Epithelial cell of esophagus (primary cell): ENCODE measurements at regions not wholly inside any gene's neighbourhood (a gene's known extent, or its start where the extent isn't known, plus 50 kb on each side); places are given as distances from the start of the nearest gene placed in this dataset.

Experiments used
- DNase-seq: peaks from one replicate; pipeline ENCODE4 v3.0.0; 2010; ENCODE audit warnings: low read depth
- H3K4me3 ChIP-seq: 2 replicates; pipeline ENCODE4 v1.5.1; 2011; ENCODE audit warnings: mild to moderate bottlenecking, low read length, control low read depth
- TF ChIP-seq, protein P1 (sequence below): IDR thresholded peaks from 2 replicates; pipeline ENCODE4 v1.5.1; 2011; ENCODE audit warnings: low read depth, mild to moderate bottlenecking, low read length, control low read depth, inconsistent platforms; ENCODE audit not compliant: insufficient read depth; ENCODE audit errors: missing control alignments

DNA sequence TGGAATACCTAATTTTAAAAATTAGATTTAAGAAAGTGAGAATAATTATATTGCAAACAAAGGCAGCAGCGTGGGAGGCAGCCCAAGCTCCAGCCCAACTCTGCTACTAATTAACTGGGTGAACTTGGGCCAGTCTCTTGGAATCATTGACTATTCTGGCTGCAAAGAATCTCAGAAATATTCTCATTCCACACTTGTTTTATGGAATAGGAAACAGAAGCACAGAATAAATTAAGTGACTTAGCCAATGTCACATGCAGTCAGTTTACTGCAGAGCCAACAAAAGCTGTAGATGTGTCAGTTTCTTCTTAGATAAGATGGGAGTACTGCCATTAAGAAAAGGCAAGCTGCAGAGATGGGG is 132.6 kb upstream of the FAM9B start:
- H3K4me3 ChIP-seq, result no peak overlapping the region
- no peak for DNase-seq
- TF ChIP-seq, protein P1, sequence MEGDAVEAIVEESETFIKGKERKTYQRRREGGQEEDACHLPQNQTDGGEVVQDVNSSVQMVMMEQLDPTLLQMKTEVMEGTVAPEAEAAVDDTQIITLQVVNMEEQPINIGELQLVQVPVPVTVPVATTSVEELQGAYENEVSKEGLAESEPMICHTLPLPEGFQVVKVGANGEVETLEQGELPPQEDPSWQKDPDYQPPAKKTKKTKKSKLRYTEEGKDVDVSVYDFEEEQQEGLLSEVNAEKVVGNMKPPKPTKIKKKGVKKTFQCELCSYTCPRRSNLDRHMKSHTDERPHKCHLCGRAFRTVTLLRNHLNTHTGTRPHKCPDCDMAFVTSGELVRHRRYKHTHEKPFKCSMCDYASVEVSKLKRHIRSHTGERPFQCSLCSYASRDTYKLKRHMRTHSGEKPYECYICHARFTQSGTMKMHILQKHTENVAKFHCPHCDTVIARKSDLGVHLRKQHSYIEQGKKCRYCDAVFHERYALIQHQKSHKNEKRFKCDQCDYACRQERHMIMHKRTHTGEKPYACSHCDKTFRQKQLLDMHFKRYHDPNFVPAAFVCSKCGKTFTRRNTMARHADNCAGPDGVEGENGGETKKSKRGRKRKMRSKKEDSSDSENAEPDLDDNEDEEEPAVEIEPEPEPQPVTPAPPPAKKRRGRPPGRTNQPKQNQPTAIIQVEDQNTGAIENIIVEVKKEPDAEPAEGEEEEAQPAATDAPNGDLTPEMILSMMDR, result no peak

DNA sequence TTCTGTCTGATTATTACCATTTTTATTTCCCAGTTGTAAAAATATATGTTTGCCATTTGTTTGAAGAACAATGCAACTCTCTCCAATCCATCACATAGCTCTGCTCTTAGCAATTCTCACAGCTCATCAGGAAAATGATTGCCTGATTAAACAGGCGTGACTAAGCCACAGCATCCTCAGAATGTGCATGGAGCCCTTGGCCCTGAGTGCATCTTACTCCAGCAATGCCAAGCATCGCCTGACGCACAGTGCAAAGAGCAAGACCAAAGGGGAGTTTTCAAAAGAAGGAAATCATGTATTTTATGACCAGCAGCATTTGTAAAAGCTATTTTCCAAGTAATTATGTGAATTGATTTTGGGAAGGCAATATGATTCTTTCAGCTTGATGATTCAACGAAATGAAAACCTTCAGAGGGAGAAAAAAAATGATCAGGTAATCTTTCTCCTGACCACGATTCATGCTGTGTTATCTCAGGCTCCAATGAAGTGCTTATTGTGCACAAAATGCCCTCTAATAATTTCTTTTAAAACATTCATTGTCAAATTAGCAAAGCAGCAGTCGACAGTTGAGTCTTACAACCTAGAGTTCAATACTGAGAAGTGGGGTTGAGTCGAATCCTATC is 138.0 kb upstream of the FAM9B start:
- no peak overlapping the region for H3K4me3 ChIP-seq
- DNase-seq, result peak; percentile 14
- TF ChIP-seq, protein P1, result no peak

DNA sequence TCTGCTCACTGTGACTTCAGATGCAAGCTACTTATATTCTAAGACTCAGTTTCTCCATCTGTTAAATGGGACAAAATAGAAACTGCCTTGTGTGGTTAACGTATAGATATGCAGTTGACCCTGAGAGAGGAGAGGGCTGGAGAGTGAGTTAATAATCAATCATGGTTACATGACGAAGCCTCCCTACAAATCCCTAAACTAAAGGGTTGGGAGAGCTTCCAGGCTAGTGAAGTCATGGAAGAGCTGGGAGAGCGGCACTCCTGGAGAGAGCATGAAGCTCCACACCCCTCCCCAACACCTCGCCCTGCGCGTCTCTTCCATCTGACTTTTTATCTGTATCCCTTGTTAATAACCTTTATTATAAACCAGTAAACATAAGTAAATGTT is 138.5 kb upstream of the FAM9B start:
- TF ChIP-seq, protein P1, result no peak
- H3K4me3 ChIP-seq, result no peak overlapping the region
- no peak for DNase-seq

DNA sequence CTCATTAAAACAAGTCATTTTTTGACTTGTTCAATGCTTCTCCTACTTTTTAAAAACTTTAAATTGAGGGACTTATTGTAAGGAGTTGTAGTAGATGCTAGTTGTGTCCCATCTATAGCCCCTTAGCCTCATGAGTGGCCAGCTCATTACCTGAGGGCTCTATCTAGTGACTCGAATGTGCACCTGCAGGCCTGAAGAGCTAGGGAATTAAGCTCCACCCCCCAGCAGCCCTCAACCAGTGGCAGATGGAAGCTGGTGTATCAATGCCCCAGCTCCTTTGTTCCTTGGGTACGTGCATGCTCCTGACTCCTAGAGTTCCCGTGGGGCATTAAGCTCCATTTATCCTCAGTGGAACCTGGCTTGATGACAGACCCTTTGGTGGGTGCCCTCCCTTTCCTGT is 146.7 kb upstream of the FAM9B start:
- no peak overlapping the region for H3K4me3 ChIP-seq
- TF ChIP-seq, protein P1, result no peak
- no peak for DNase-seq

DNA sequence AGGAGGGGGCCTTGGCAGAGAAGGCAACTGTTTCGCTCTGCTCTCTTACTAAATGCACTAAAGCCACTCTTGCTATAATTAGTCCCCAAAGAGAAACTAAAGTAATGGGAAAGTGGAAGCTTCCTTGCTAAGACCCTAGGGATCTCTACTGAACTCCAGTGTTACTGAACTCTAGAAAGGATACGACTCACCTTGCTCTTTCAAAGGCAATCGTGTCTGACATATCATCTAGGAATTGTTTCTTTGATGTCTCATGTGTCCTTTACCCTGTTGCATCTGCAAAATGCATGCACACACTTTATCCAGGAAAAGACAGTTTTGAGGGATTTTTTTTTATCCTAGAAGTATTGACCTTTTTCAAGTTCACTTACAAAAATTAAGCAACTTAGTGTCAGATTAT is 148.1 kb upstream of the FAM9B start:
- DNase-seq, result peak; percentile 8
- TF ChIP-seq, protein P1, result no peak
- no peak overlapping the region for H3K4me3 ChIP-seq

DNA sequence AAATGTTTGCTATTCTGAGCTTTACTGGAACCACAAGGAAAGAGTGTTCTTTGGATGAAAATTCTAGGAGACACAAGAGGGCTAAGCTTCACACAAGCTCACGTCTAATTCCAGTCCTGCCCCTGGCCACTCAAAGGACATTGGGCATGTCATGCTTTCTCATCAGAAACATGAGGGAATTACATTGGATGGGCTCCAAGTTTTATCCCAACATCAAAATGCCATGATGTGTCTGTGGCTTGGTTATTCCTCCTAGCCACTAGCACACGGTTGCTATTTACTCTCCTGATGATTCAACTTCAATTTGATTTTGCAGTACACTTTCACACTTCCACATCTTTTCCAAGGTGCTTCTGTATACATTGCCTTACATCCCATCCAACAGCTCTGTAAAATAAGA is 149.6 kb upstream of the FAM9B start:
- H3K4me3 ChIP-seq, result no peak overlapping the region
- TF ChIP-seq, protein P1, result no peak
- no peak for DNase-seq

DNA sequence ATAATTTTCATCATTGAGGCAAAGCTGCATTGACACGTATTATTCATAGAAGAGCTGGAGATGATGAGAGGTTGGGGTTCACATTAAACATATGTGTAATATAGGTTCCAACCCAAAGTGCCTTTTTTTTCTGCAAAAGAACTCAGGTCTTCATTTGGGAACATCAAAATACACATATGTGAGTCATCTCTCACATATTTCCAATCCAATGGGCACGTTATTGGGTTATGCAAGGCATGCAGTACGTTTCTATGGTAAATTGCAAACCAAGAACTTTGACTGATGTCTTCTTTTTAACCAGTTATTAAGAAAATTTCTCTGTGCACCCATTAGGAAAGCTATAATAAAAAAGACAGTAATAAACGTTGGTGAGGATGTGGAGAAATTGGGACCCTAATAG is 150.3 kb upstream of the FAM9B start:
- TF ChIP-seq, protein P1, result no peak
- DNase-seq, result no peak
- no peak overlapping the region for H3K4me3 ChIP-seq
